Thyroid gland (tissue), 4 donors: ENCODE measurements at regions not wholly inside any gene's neighbourhood (a gene's known extent, or its start where the extent isn't known, plus 50 kb on each side); places are given as distances from the start of the nearest gene placed in this dataset.

Source experiments
- POLR2A ChIP-seq, 2 donors: fragments of 450-650 bp; IDR thresholded peaks; one replicate each; pipeline ENCODE4 v1.6.1; 2017; ENCODE audit warnings: antibody characterized with exemption in 2 of 2, mild to moderate bottlenecking in 2 of 2, moderate library complexity in 1 of 2
- TF ChIP-seq, protein P1 (sequence below), 6 experiments: fragments of 200-600 bp in 3 of 6; fragments of 450-650 bp in 3 of 6; sonication (generic) in 3 of 6; IDR thresholded peaks; one replicate each; pipeline ENCODE4 v1.5.1; 2016 to 2019; ENCODE audit warnings: antibody characterized with exemption in 6 of 6, mild to moderate bottlenecking in 2 of 6, inconsistent platforms in 1 of 6, moderate library complexity in 1 of 6

DNA sequence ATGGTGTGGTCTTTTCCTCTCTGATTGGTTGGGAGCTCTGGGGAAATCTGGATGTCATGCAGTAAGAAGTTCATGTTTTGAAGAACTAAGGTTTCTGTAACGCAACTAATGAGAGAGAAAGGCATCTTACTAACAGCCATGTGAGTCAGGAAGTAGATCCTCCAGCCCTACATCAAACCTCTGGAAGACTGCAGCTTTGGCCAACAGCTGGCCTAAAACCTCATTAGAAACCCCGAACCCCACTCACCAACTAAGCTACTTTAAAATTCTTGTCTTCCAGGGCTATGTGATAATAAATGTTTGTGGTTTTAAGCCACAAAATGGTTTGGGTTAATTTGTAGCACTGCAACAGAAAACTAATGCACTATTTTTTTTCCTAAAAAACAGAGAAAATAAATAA is 549.0 kb upstream of the GRID2 start:
- no peak for TF ChIP-seq POLR2A (IDR thresholded peaks at IDR 0.05)
- TF ChIP-seq, protein P1, sequence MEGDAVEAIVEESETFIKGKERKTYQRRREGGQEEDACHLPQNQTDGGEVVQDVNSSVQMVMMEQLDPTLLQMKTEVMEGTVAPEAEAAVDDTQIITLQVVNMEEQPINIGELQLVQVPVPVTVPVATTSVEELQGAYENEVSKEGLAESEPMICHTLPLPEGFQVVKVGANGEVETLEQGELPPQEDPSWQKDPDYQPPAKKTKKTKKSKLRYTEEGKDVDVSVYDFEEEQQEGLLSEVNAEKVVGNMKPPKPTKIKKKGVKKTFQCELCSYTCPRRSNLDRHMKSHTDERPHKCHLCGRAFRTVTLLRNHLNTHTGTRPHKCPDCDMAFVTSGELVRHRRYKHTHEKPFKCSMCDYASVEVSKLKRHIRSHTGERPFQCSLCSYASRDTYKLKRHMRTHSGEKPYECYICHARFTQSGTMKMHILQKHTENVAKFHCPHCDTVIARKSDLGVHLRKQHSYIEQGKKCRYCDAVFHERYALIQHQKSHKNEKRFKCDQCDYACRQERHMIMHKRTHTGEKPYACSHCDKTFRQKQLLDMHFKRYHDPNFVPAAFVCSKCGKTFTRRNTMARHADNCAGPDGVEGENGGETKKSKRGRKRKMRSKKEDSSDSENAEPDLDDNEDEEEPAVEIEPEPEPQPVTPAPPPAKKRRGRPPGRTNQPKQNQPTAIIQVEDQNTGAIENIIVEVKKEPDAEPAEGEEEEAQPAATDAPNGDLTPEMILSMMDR (IDR thresholded peaks at IDR 0.05): no peak
